ENCODE measurements at regions not wholly inside any gene's neighbourhood (a gene's known extent, or its start where the extent isn't known, plus 50 kb on each side); places are given as distances from the start of the nearest gene placed in this dataset.

GRCh38 chr18:77366720-77367641, 117.3 kb downstream of the GALR1 start:
- no peaks in the 10 kb centered on the region for H3K36me3 ChIP-seq (ENCODE audit: control insufficient read depth in 2 of 2, insufficient read depth in 2 of 2, low read length in 1 of 2)
- DNase-seq (ENCODE audit: low read depth in 6 of 9, low spot score in 9 of 9) = no peak
- H3K9me3 ChIP-seq (ENCODE audit: control insufficient read depth in 2 of 2, insufficient read depth in 1 of 2, low read length in 1 of 2) = peaks cover 0 to 4% of the 10 kb centered on the region in 2 donors
- WGBS = 62% methylated on average over 27 of the region's 27 CpGs
- H3K4me3 ChIP-seq (ENCODE audit: low read length in 2 of 2) = no peak overlapping the region
- no peaks in the 10 kb centered on the region for H3K4me1 ChIP-seq (ENCODE audit: control insufficient read depth in 2 of 2, insufficient read depth in 2 of 2, low read length in 2 of 2)
- no peak overlapping the region for H3K27ac ChIP-seq (ENCODE audit: low read depth in 1 of 2, low read length in 1 of 2)
- H3K27me3 ChIP-seq (ENCODE audit: control insufficient read depth in 2 of 2, insufficient read depth in 1 of 2, low read length in 1 of 2) = peaks cover 0 to 6% of the 10 kb centered on the region in 2 donors

- Histone ChIP-seq H3K27me3 (ENCODE audit: control insufficient read depth in 2 of 2, insufficient read depth in 1 of 2, low read length in 1 of 2) (peaks cover 0 to 6% of the 10 kb centered on the region in 2 donors), H3K4me1 (ENCODE audit: control insufficient read depth in 2 of 2, insufficient read depth in 2 of 2, low read length in 2 of 2) (no peaks in the 10 kb centered on the region), H3K36me3 (ENCODE audit: control insufficient read depth in 2 of 2, insufficient read depth in 2 of 2, low read length in 1 of 2) (no peaks in the 10 kb centered on the region), H3K27ac (ENCODE audit: low read depth in 1 of 2, low read length in 1 of 2) (no peak overlapping the region), H3K9me3 (ENCODE audit: control insufficient read depth in 2 of 2, insufficient read depth in 1 of 2, low read length in 1 of 2) (peaks cover 0 to 4% of the 10 kb centered on the region in 2 donors), H3K4me3 (ENCODE audit: low read length in 2 of 2) (no peak overlapping the region)
- no peak for DNase-seq (ENCODE audit: low read depth in 6 of 9, low spot score in 9 of 9)
- WGBS = 96% methylated on average over 2 of the region's 2 CpGs
These were observed 120.0 kb downstream of the GALR1 start for GRCh38 chr18:77369644-77370043.

GRCh38 chr18:77373730-77374445, 124.2 kb downstream of the GALR1 start:
- H3K9me3 ChIP-seq (ENCODE audit: control insufficient read depth in 2 of 2, insufficient read depth in 1 of 2, low read length in 1 of 2) = peaks cover 0 to 4% of the 10 kb centered on the region in 2 donors
- H3K27me3 ChIP-seq (ENCODE audit: control insufficient read depth in 2 of 2, insufficient read depth in 1 of 2, low read length in 1 of 2) = no peaks in the 10 kb centered on the region
- H3K4me1 ChIP-seq (ENCODE audit: control insufficient read depth in 2 of 2, insufficient read depth in 2 of 2, low read length in 2 of 2) = no peaks in the 10 kb centered on the region
- no peaks in the 10 kb centered on the region for H3K36me3 ChIP-seq (ENCODE audit: control insufficient read depth in 2 of 2, insufficient read depth in 2 of 2, low read length in 1 of 2)
- WGBS = 90% methylated on average over 9 of the region's 9 CpGs
- no peak overlapping the region for H3K4me3 ChIP-seq (ENCODE audit: low read length in 2 of 2)
- DNase-seq (ENCODE audit: low read depth in 6 of 9, low spot score in 9 of 9) = no peak
- H3K27ac ChIP-seq (ENCODE audit: low read depth in 1 of 2, low read length in 1 of 2) = no peak overlapping the region

GRCh38 chr18:77374446-77374805, 124.8 kb downstream of the GALR1 start:
- Histone ChIP-seq H3K27me3 (ENCODE audit: control insufficient read depth in 2 of 2, insufficient read depth in 1 of 2, low read length in 1 of 2) (no peaks in the 10 kb centered on the region), H3K4me1 (ENCODE audit: control insufficient read depth in 2 of 2, insufficient read depth in 2 of 2, low read length in 2 of 2) (no peaks in the 10 kb centered on the region), H3K36me3 (ENCODE audit: control insufficient read depth in 2 of 2, insufficient read depth in 2 of 2, low read length in 1 of 2) (no peaks in the 10 kb centered on the region), H3K27ac (ENCODE audit: low read depth in 1 of 2, low read length in 1 of 2) (no peak overlapping the region), H3K9me3 (ENCODE audit: control insufficient read depth in 2 of 2, insufficient read depth in 1 of 2, low read length in 1 of 2) (peaks cover 0 to 4% of the 10 kb centered on the region in 2 donors), H3K4me3 (ENCODE audit: low read length in 2 of 2) (no peak overlapping the region)
- 76% methylated on average over 10 of the region's 10 CpGs for WGBS
- DNase-seq (ENCODE audit: low read depth in 6 of 9, low spot score in 9 of 9) = no peak

GRCh38 chr18:77376043-77376732, 126.5 kb downstream of the GALR1 start:
- Histone ChIP-seq H3K27me3 (ENCODE audit: control insufficient read depth in 2 of 2, insufficient read depth in 1 of 2, low read length in 1 of 2) (no peaks in the 10 kb centered on the region), H3K4me1 (ENCODE audit: control insufficient read depth in 2 of 2, insufficient read depth in 2 of 2, low read length in 2 of 2) (no peaks in the 10 kb centered on the region)
- WGBS = 93% methylated on average over 29 of the region's 29 CpGs

GRCh38 chr18:77376733-77377094, 127.1 kb downstream of the GALR1 start:
- no peaks in the 10 kb centered on the region for H3K9me3 ChIP-seq (ENCODE audit: control insufficient read depth in 2 of 2, insufficient read depth in 1 of 2, low read length in 1 of 2)
- no peak for DNase-seq (ENCODE audit: low read depth in 6 of 9, low spot score in 9 of 9)
- H3K27ac ChIP-seq (ENCODE audit: low read depth in 1 of 2, low read length in 1 of 2) = no peak overlapping the region
- no peaks in the 10 kb centered on the region for H3K4me1 ChIP-seq (ENCODE audit: control insufficient read depth in 2 of 2, insufficient read depth in 2 of 2, low read length in 2 of 2)
- WGBS = 82% methylated on average over 8 of the region's 8 CpGs
- no peaks in the 10 kb centered on the region for H3K27me3 ChIP-seq (ENCODE audit: control insufficient read depth in 2 of 2, insufficient read depth in 1 of 2, low read length in 1 of 2)
- H3K4me3 ChIP-seq (ENCODE audit: low read length in 2 of 2) = no peak overlapping the region
- no peaks in the 10 kb centered on the region for H3K36me3 ChIP-seq (ENCODE audit: control insufficient read depth in 2 of 2, insufficient read depth in 2 of 2, low read length in 1 of 2)

More at GRCh38 chr18:77376043-77376732, 126.5 kb downstream of the GALR1 start:
- DNase-seq (ENCODE audit: low read depth in 6 of 9, low spot score in 9 of 9) = no peak
- no peaks in the 10 kb centered on the region for H3K9me3 ChIP-seq (ENCODE audit: control insufficient read depth in 2 of 2, insufficient read depth in 1 of 2, low read length in 1 of 2)
- no peak overlapping the region for H3K4me3 ChIP-seq (ENCODE audit: low read length in 2 of 2)
- H3K36me3 ChIP-seq (ENCODE audit: control insufficient read depth in 2 of 2, insufficient read depth in 2 of 2, low read length in 1 of 2) = no peaks in the 10 kb centered on the region
- no peak overlapping the region for H3K27ac ChIP-seq (ENCODE audit: low read depth in 1 of 2, low read length in 1 of 2)

- Histone ChIP-seq H3K4me1 (ENCODE audit: control insufficient read depth in 2 of 2, insufficient read depth in 2 of 2, low read length in 2 of 2) (no peaks in the 10 kb centered on the region), H3K4me3 (ENCODE audit: low read length in 2 of 2) (no peak overlapping the region), H3K27me3 (ENCODE audit: control insufficient read depth in 2 of 2, insufficient read depth in 1 of 2, low read length in 1 of 2) (no peaks in the 10 kb centered on the region), H3K9me3 (ENCODE audit: control insufficient read depth in 2 of 2, insufficient read depth in 1 of 2, low read length in 1 of 2) (no peaks in the 10 kb centered on the region), H3K27ac (ENCODE audit: low read depth in 1 of 2, low read length in 1 of 2) (no peak overlapping the region), H3K36me3 (ENCODE audit: control insufficient read depth in 2 of 2, insufficient read depth in 2 of 2, low read length in 1 of 2) (no peaks in the 10 kb centered on the region)
- DNase-seq (ENCODE audit: low read depth in 6 of 9, low spot score in 9 of 9) = no peak
- WGBS = 95% methylated on average over 6 of the region's 6 CpGs
These were observed 128.2 kb downstream of the GALR1 start for GRCh38 chr18:77377813-77378212.

GRCh38 chr18:77379976-77380509, 130.4 kb downstream of the GALR1 start:
- no peak for DNase-seq (ENCODE audit: low read depth in 6 of 9, low spot score in 9 of 9)
- no peaks in the 10 kb centered on the region for H3K9me3 ChIP-seq (ENCODE audit: control insufficient read depth in 2 of 2, insufficient read depth in 1 of 2, low read length in 1 of 2)
- H3K27me3 ChIP-seq (ENCODE audit: control insufficient read depth in 2 of 2, insufficient read depth in 1 of 2, low read length in 1 of 2) = no peaks in the 10 kb centered on the region
- WGBS = 86% methylated on average over 5 of the region's 5 CpGs
- H3K4me1 ChIP-seq (ENCODE audit: control insufficient read depth in 2 of 2, insufficient read depth in 2 of 2, low read length in 2 of 2) = no peaks in the 10 kb centered on the region
- no peak overlapping the region for H3K27ac ChIP-seq (ENCODE audit: low read depth in 1 of 2, low read length in 1 of 2)
- no peaks in the 10 kb centered on the region for H3K36me3 ChIP-seq (ENCODE audit: control insufficient read depth in 2 of 2, insufficient read depth in 2 of 2, low read length in 1 of 2)
- H3K4me3 ChIP-seq (ENCODE audit: low read length in 2 of 2) = no peak overlapping the region

Measured in thymus (tissue), 11 donors.